ENCODE measurements at regions not wholly inside any gene's neighbourhood (a gene's known extent, or its start where the extent isn't known, plus 50 kb on each side); places are given as distances from the start of the nearest gene placed in this dataset.

DNA sequence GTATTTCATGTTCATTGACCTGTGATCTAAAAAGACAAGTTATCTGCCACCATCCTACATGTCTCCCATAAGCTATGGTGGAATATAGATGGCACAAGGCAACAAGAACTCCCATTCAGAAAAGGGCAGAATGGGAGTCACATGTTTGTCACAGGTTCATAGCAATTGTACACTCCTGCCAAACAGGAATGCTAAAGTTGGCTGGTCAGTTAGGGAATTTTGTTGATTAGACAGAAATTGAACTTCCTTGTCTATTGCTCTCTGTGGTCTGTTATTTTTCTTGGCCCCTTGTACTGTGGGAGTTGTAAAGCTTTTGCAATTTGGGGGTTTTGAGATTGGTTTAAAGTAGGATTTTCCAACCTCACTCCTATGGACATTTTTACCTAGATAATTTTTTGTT, 101.7 kb upstream of the SOD3 start:
- H3K9me3 ChIP-seq: no peaks in the 10 kb centered on the region
- no peaks in the 10 kb centered on the region for H3K4me1 ChIP-seq
- H3K4me3 ChIP-seq: no peak overlapping the region
- no peak for DNase-seq (ENCODE audit: low read depth in 1 of 2, low spot score in 1 of 2)
- peak; percentile 27 for TF ChIP-seq MAFK (IDR thresholded peaks at IDR 0.05; ENCODE audit: partially characterized antibody)
- TF ChIP-seq, protein P1, sequence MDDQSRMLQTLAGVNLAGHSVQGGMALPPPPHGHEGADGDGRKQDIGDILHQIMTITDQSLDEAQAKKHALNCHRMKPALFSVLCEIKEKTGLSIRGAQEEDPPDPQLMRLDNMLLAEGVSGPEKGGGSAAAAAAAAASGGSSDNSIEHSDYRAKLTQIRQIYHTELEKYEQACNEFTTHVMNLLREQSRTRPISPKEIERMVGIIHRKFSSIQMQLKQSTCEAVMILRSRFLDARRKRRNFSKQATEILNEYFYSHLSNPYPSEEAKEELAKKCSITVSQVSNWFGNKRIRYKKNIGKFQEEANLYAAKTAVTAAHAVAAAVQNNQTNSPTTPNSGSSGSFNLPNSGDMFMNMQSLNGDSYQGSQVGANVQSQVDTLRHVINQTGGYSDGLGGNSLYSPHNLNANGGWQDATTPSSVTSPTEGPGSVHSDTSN (IDR thresholded peaks at IDR 0.05): no peak
- no peak for TF ChIP-seq RFX5 (IDR thresholded peaks at IDR 0.05)
- no peak for TF ChIP-seq TP53 (CRISPR knock-in tag; IDR thresholded peaks at IDR 0.05)
- CTCF ChIA-PET: no interaction called here
- no peak for ATAC-seq
- POLR2A ChIA-PET: no interaction called here
- no peak overlapping the region for H3K27ac ChIP-seq
- FAIRE-seq: no peak
- no peak overlapping the region for H3K4me2 ChIP-seq

DNA sequence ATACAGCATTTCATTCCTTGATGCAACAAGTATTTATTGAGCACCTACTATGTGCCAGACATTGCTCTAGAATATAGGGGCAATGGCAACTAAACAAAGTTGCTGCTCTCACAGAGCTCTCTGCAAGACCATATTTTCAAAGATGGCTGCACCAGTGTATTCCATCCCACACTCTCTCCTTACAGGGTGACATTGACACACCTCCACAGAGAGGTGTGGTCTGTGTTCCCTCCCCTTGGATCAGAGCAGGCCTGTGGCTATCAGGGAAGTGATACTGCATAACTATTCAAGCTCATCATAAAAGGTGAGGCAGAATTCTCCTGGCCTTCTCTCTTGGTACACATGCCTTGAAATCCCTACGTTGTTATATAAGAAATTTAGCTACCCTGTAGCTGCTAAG, 95.3 kb upstream of the SOD3 start:
- Histone ChIP-seq H3K9me3 (no peaks in the 10 kb centered on the region), H3K27ac (no peak overlapping the region), H3K4me3 (no peak overlapping the region), H3K4me2 (no peak overlapping the region), H3K4me1 (no peaks in the 10 kb centered on the region)
- ChIA-PET POLR2A (no interaction called here), CTCF (no interaction called here)
- DNase-seq (ENCODE audit: low read depth in 1 of 2, low spot score in 1 of 2): no peak
- no peak for FAIRE-seq
- no peak for ATAC-seq
- TF ChIP-seq FOSL2 (IDR thresholded peaks at IDR 0.05) (no peak), FOSL2 (CRISPR knock-in tag; IDR thresholded peaks at IDR 0.05) (no peak), FOXS1 (CRISPR knock-in tag; IDR thresholded peaks at IDR 0.05) (no peak), SMC3 (IDR thresholded peaks at IDR 0.05) (no peak), NPAS2 (CRISPR knock-in tag; IDR thresholded peaks at IDR 0.05; ENCODE audit: borderline replicate concordance) (no peak), PHF8 (IDR thresholded peaks at IDR 0.05; ENCODE audit: borderline replicate concordance, low read depth) (no peak), CHD2 (IDR thresholded peaks at IDR 0.05; ENCODE audit: low read length, partially characterized antibody) (no peak), MYC (IDR thresholded peaks at IDR 0.05; ENCODE audit: borderline replicate concordance, low read length) (no peak), BHLHE40 (IDR thresholded peaks at IDR 0.05; ENCODE audit: low read depth, low read length) (no peak), HOXB13 (CRISPR knock-in tag; IDR thresholded peaks at IDR 0.05; ENCODE audit: low read depth) (no peak), RNF2 (IDR thresholded peaks at IDR 0.05; ENCODE audit: borderline replicate concordance, low read depth) (no peak), POLR2AphosphoS2 (conservative IDR thresholded peaks at IDR 0.05; ENCODE audit: low read length) (no peak), NR3C1 (IDR thresholded peaks at IDR 0.05) (no peak), MAFK (IDR thresholded peaks at IDR 0.05; ENCODE audit: partially characterized antibody) (no peak), TFCP2L1 (CRISPR knock-in tag; IDR thresholded peaks at IDR 0.05) (no peak), KDM1A (IDR thresholded peaks at IDR 0.05; ENCODE audit: low read depth) (no peak)
- TF ChIP-seq, protein P2, sequence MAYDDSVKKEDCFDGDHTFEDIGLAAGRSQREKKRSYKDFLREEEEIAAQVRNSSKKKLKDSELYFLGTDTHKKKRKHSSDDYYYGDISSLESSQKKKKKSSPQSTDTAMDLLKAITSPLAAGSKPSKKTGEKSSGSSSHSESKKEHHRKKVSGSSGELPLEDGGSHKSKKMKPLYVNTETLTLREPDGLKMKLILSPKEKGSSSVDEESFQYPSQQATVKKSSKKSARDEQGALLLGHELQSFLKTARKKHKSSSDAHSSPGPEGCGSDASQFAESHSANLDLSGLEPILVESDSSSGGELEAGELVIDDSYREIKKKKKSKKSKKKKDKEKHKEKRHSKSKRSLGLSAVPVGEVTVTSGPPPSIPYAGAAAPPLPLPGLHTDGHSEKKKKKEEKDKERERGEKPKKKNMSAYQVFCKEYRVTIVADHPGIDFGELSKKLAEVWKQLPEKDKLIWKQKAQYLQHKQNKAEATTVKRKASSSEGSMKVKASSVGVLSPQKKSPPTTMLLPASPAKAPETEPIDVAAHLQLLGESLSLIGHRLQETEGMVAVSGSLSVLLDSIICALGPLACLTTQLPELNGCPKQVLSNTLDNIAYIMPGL (CRISPR knock-in tag; IDR thresholded peaks at IDR 0.05; ENCODE audit: borderline replicate concordance): no peak
- TF ChIP-seq, protein P3, sequence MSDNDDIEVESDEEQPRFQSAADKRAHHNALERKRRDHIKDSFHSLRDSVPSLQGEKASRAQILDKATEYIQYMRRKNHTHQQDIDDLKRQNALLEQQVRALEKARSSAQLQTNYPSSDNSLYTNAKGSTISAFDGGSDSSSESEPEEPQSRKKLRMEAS (IDR thresholded peaks at IDR 0.05): no peak
- TF ChIP-seq, protein P4, sequence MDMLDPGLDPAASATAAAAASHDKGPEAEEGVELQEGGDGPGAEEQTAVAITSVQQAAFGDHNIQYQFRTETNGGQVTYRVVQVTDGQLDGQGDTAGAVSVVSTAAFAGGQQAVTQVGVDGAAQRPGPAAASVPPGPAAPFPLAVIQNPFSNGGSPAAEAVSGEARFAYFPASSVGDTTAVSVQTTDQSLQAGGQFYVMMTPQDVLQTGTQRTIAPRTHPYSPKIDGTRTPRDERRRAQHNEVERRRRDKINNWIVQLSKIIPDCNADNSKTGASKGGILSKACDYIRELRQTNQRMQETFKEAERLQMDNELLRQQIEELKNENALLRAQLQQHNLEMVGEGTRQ (IDR thresholded peaks at IDR 0.05): no peak
- TF ChIP-seq, protein P5, sequence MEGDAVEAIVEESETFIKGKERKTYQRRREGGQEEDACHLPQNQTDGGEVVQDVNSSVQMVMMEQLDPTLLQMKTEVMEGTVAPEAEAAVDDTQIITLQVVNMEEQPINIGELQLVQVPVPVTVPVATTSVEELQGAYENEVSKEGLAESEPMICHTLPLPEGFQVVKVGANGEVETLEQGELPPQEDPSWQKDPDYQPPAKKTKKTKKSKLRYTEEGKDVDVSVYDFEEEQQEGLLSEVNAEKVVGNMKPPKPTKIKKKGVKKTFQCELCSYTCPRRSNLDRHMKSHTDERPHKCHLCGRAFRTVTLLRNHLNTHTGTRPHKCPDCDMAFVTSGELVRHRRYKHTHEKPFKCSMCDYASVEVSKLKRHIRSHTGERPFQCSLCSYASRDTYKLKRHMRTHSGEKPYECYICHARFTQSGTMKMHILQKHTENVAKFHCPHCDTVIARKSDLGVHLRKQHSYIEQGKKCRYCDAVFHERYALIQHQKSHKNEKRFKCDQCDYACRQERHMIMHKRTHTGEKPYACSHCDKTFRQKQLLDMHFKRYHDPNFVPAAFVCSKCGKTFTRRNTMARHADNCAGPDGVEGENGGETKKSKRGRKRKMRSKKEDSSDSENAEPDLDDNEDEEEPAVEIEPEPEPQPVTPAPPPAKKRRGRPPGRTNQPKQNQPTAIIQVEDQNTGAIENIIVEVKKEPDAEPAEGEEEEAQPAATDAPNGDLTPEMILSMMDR (IDR thresholded peaks at IDR 0.05): no peak
- TF ChIP-seq, protein P1 (IDR thresholded peaks at IDR 0.05): no peak
- WGBS (ENCODE audit: missing lambda C conversion rate): 88% methylated on average over 1 of the region's 1 CpG

All from A549 (cell line).